GM06990 (cell line): ENCODE measurements at regions not wholly inside any gene's neighbourhood (a gene's known extent, or its start where the extent isn't known, plus 50 kb on each side); places are given as distances from the start of the nearest gene placed in this dataset.
"Not testable (repeated sequence)": the region's sequence is repeated elsewhere in the genome, so short reads cannot be mapped to it uniquely, and the experiment has no call there.

Experiments
- DNase-seq: peaks from one replicate; pipeline ENCODE4 v3.0.0-alpha.2; 2011; ENCODE audit not compliant: insufficient read length; ENCODE audit errors: extremely low read depth
- H3K27me3 ChIP-seq: replicated peaks from 2 replicates; pipeline ENCODE4 v1.6.0; 2011; ENCODE audit warnings: low read length; ENCODE audit not compliant: control insufficient read depth, insufficient read depth
- H3K36me3 ChIP-seq: 2 replicates; pipeline ENCODE4 v1.5.1; 2011; ENCODE audit warnings: low read length; ENCODE audit not compliant: control insufficient read depth, insufficient read depth
- H3K4me3 ChIP-seq: replicated peaks from 2 replicates; pipeline ENCODE4 v1.5.1; 2011; ENCODE audit warnings: low read depth, mild to moderate bottlenecking, control low read depth, low read length
- CTCF ChIP-seq: IDR thresholded peaks from 2 replicates; pipeline ENCODE4 v1.5.1; 2011; ENCODE audit warnings: low read length, control low read depth, mild to moderate bottlenecking, inconsistent platforms; ENCODE audit not compliant: insufficient read depth, poor library complexity, severe bottlenecking

- no peak for DNase-seq
- no peak for TF ChIP-seq CTCF
- H3K4me3 ChIP-seq = no peak overlapping the region
- H3K27me3 ChIP-seq = no peaks in the 10 kb centered on the region; the same call in 1 of the 2 replicates
- H3K36me3 ChIP-seq = no peaks in the 10 kb centered on the region
Observed at GRCh38 chr6:122877302-122877701, 88.2 kb downstream of the SMPDL3A start.

GRCh38 chr6:122878796-122879195, 89.7 kb downstream of the SMPDL3A start:
- no peak overlapping the region for H3K4me3 ChIP-seq
- no peak for DNase-seq
- H3K36me3 ChIP-seq = no peaks in the 10 kb centered on the region
- TF ChIP-seq CTCF = no peak
- H3K27me3 ChIP-seq = no peaks in the 10 kb centered on the region; the same call in 1 of the 2 replicates

GRCh38 chr6:122886481-122886880, 97.4 kb downstream of the SMPDL3A start:
- Histone ChIP-seq H3K27me3 (no peaks in the 10 kb centered on the region), H3K36me3 (no peaks in the 10 kb centered on the region), H3K4me3 (no peak overlapping the region)
- no peak for TF ChIP-seq CTCF
- DNase-seq = no peak

- Histone ChIP-seq H3K4me3 (no peak overlapping the region), H3K36me3 (no peaks in the 10 kb centered on the region), H3K27me3 (no peaks in the 10 kb centered on the region)
- no peak for DNase-seq
- no peak for TF ChIP-seq CTCF
Observed at GRCh38 chr6:122887941-122888340, 98.9 kb downstream of the SMPDL3A start.

- H3K27me3 ChIP-seq, H3K36me3 ChIP-seq, H3K4me3 ChIP-seq, DNase-seq: not testable (repeated sequence)
Observed at GRCh38 chr6:122888680-122889079, 99.6 kb downstream of the SMPDL3A start.

GRCh38 chr6:122890250-122890649, 101.2 kb downstream of the SMPDL3A start:
- TF ChIP-seq CTCF = no peak
- no peak overlapping the region for H3K4me3 ChIP-seq
- no peaks in the 10 kb centered on the region for H3K36me3 ChIP-seq
- DNase-seq = no peak
- no peaks in the 10 kb centered on the region for H3K27me3 ChIP-seq
